Upper lobe of left lung (tissue), 4 donors: ENCODE measurements at regions not wholly inside any gene's neighbourhood (a gene's known extent, or its start where the extent isn't known, plus 50 kb on each side); places are given as distances from the start of the nearest gene placed in this dataset.

Experiments
- CTCF ChIP-seq, 6 experiments: fragments of 450-650 bp in 4 of 6; fragments of 200-600 bp in 2 of 6; sonication (generic) in 2 of 6; IDR thresholded peaks; one replicate each; pipeline ENCODE4 v1.5.1; 2016 to 2019; ENCODE audit warnings: antibody characterized with exemption in 6 of 6
- EP300 ChIP-seq, 4 donors: sonication (generic); formaldehyde crosslinking; IDR thresholded peaks; one replicate each; pipeline ENCODE4 v1.5.1; 2017; ENCODE audit warnings: antibody characterized with exemption in 4 of 4, control low read depth in 2 of 4
- POLR2A ChIP-seq, 4 donors: fragments of 450-650 bp; IDR thresholded peaks; one replicate each; pipeline ENCODE4 v1.5.1; 2016 to 2017; ENCODE audit warnings: antibody characterized with exemption in 4 of 4, mild to moderate bottlenecking in 2 of 4
- POLR2AphosphoS5 ChIP-seq, 2 donors: sonication (generic); formaldehyde crosslinking; IDR thresholded peaks; one replicate each; pipeline ENCODE4 v1.5.1; 2017; ENCODE audit warnings: antibody characterized with exemption in 2 of 2

GRCh38 chr20:56815796-56816195, 186.7 kb downstream of the TFAP2C start:
- TF ChIP-seq POLR2A (IDR thresholded peaks at IDR 0.05) (no peak), CTCF (IDR thresholded peaks at IDR 0.05) (no peak), POLR2AphosphoS5 (IDR thresholded peaks at IDR 0.05) (no peak), EP300 (IDR thresholded peaks at IDR 0.05) (no peak)
